ENCODE measurements at regions not wholly inside any gene's neighbourhood (a gene's known extent, or its start where the extent isn't known, plus 50 kb on each side); places are given as distances from the start of the nearest gene placed in this dataset.

- TF ChIP-seq CTCF (IDR thresholded peaks at IDR 0.05) (no peak), POLR2A (IDR thresholded peaks at IDR 0.05; ENCODE audit: low read depth) (no peak), EP300 (IDR thresholded peaks at IDR 0.05) (no peak), POLR2AphosphoS5 (IDR thresholded peaks at IDR 0.05) (no peak)
Observed at GRCh38 chr4:79798047-79798446, 275.0 kb downstream of the ANTXR2 start.

All from esophagus muscularis mucosa (tissue), 4 donors.